HG02610 (cell line): ENCODE measurements at regions not wholly inside any gene's neighbourhood (a gene's known extent, or its start where the extent isn't known, plus 50 kb on each side); places are given as distances from the start of the nearest gene placed in this dataset.
"Not testable (repeated sequence)": the region's sequence is repeated elsewhere in the genome, so short reads cannot be mapped to it uniquely, and the experiment has no call there.

ENCODE experiments used
- ATAC-seq: cut with Tn5 transposase; IDR thresholded peaks from one replicate; pipeline ENCODE4 v1.9.1; 2021; ENCODE audit warnings: mild to moderate bottlenecking, moderate library complexity; ENCODE audit not compliant: unreplicated experiment

GRCh38 chr9:29625292-29625731 is 2052.0 kb upstream of the C9orf72 start:
- ATAC-seq = no peak

GRCh38 chr9:29625931-29626330 is 2052.7 kb upstream of the C9orf72 start:
- ATAC-seq = no peak

DNA sequence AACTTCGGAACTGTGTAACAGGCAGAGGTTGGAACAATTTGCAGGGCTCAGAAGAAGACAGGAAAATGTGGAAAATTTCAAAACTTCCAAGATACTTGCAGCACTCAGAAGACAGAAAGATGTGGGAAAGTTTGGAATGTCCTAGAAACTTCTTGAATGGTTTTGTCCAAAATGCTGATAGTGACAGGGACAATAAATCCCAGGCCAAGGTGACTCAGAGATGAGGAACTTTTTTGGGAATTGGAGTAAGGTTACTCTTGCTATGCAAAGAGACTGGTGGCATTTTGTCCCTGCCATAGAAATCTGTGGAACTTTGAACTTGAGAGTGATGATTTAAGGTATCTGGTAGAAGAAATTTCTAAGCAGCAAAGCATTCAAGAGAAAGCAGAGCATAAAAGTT is 2055.6 kb upstream of the C9orf72 start:
- not testable (repeated sequence) for ATAC-seq

DNA sequence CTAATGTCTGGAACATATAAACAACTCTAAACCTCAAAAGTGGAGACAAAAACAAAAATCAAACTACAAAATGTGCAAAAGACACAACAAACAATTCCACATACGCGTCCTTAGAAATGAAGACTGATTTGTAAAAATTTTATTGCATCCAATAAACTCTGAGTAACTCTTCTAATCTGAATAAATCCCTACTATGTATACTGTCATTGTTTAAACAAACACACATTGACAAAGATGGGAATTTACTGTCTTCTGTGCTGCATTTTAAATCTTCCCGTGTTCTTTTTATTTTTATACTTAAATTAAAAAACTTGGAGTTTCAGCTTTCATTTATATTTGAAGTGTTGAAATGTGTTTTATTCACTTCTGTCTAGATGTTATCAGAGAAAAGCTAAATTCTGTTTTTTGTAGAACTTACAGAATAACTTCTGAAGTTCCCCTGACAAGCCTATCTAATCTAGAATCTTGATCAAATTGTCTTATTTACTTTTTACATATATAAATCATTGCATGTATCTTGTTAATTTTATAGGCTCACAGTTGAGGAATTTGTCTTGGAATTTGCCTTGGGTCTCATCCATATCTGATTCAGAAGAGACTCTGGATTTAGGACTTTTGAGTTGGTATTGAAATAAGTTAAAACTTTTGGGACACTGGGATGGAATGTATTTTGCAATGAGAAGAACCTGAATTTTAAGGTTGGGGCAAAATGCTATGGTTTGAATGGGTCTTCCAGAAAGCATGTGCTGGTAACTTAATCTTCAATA is 2064.4 kb upstream of the C9orf72 start:
- no peak for ATAC-seq

DNA sequence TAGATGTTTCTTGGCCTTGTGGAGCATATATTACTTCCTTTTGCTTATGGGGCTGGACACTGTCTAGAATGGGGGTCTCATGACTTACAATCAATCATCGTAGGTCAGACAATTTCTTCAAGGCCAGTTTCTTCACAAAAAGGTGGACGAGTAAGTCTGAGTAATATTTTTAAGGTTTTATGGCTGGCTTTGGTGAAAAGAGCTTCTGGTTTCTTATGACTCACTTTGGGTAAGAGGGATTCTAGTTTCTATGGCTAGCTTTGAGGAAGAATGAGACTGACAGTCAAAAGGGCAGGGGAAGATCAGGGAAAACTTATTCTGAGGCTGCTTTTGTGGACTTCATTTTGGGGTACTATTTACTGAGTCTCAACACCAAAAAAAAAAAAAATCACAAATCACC is 2067.2 kb upstream of the C9orf72 start:
- ATAC-seq = no peak

GRCh38 chr9:29644514-29644913 is 2071.2 kb upstream of the C9orf72 start:
- no peak for ATAC-seq

- ATAC-seq = no peak
These were observed 2074.2 kb upstream of the C9orf72 start for GRCh38 chr9:29647451-29647850.

DNA sequence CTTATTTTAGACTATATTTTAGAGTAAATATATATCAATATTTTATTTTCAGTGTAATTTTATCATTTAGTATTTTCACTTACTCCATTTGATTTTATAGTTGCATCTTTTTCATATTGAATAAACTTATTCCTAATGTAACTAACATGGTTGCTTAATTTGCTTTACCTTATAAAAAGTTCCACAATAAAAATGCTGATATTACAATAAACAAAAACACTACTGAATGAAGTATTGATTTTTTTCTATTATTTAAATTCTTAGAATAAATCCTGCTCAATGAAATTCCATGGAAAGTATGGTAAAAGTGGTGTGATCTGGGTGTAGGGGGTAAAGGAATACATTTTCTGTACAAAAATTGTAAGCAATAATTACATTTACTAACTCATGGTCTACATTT is 2074.9 kb upstream of the C9orf72 start:
- ATAC-seq = no peak

- ATAC-seq = no peak
These were observed 2075.3 kb upstream of the C9orf72 start for GRCh38 chr9:29648601-29649000.

DNA sequence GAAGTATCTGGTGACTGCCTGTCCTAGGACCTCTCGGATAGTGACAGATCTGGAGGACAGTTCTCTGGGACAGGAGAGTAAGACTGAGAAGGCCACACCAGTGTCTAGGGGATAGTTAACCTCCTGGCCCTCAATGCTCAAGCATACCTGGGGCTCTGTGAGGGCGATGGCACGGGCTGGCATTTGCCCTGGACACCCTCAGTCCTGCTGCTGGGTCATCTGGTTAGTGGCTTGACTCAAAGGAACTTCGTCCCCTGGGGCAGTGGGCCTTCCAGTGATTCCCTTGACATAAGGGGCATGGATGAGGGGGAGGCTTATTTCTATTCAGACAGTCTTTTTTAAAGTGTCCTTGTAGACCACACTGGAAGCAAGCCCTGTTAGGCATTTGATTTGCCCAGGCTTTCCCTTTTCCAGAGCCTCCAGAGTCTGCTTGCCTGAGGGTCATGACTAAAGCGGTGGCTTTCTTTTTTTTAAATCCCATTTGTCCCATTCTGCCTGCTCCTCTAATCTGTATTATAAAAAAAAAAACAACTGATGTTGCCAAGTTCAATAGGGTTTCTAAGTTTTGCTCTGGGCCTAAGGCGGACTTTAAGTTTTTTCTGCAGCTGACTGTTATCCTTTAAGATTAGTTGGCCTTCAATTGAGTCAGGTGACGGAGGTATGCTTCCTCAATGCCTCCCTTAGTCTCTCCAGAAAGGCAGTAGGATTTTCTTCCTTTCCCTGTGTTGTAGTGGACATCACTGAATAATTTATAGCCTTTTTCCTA is 2083.5 kb upstream of the C9orf72 start:
- no peak for ATAC-seq

- no peak for ATAC-seq
These were observed 2084.5 kb upstream of the C9orf72 start for GRCh38 chr9:29657821-29658220.

DNA sequence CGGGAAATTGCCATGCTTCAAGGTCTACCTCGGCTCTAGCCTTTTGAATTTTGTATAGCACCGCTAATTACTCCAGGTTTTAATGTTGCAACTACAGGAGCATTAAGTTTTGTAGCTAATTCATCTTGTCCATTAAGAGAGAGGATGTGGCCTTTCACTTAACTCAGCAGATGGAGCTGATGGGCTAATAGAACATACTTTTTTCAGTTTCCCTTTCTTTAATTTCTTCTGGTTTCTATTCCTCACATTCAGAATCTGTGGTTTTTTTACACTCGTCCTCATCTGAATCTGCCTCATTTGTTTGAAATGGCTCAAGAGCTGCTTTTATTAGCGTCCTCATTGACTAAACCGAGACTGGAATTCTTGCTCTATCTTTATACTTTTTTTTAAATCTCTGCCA is 2085.7 kb upstream of the C9orf72 start:
- ATAC-seq = peak; percentile 59

DNA sequence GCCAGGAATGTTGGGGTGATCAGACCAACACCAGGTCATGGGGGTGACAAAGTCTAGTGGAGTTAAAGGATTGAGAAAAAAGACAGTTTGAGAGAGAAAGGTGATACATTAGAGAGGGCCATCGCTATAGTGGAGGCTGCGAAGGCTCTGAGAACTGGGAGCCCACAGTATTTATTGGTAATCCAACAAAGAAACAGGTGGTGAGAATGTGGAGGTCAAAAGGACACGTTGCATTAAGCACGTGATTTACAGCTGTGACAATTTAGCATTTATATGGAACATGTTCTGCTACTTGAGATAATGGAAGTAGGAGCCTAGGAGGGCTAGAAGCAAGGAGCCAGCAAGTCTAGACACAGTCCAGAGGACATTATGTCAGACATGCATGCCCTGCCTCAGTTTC is 2086.5 kb upstream of the C9orf72 start:
- no peak for ATAC-seq

- no peak for ATAC-seq
These were observed 2095.5 kb upstream of the C9orf72 start for GRCh38 chr9:29668732-29669131.

DNA sequence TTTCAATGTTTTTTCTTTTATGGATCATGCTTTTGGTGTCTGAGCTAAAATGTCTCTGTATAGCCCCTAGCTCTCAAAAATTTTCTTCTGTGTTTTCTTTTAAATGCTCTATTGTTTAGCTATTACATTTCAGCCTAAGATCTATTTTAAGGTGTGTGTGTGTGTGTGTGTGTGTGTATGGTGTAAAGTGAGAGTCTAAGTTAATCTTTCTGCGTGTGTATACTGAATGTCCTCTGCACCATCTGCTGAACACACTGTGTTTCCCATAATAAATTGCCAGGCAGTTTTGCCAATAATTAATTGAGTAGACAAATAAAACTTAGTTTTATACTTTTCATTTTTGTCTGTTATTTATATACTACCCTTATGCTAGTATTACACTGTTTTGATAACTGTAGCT is 2096.3 kb upstream of the C9orf72 start:
- no peak for ATAC-seq

DNA sequence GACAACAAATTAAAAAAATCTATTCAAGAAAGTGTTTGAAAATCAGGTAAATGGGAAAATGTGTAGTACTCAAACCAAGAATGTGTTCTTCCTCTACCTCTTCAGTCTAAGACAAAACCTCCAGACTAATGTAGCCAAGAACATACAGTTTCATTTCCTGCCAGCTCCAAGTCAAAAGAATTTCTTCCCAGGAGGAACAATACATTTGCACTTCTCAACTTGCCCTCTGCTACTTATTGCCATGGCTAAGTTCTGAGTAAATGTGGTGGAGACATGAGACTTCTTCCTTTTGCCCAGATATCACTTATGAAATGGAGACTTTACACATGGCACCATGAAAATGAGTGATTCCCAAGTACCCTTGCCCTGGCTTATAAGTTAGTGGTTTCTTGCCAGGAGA is 2112.2 kb upstream of the C9orf72 start:
- no peak for ATAC-seq

DNA sequence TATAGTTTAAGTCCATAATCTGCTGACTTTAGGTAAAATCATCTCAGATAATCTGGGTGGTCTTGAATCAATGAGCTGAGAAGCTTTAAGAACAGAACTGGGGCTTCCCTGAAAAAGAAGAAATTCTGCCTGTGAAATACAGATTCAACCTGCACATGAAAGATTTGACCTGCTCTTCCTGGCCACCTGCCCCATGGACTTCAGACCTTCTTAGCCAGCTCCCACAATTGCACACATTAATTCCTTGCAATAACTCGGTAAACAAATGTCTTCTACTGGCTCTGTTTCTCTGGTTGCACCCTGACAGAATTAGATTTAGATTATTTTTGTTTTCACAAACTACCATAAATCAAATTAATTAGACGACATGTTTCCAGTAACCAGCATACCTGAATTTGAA is 2117.9 kb upstream of the C9orf72 start:
- ATAC-seq = no peak

DNA sequence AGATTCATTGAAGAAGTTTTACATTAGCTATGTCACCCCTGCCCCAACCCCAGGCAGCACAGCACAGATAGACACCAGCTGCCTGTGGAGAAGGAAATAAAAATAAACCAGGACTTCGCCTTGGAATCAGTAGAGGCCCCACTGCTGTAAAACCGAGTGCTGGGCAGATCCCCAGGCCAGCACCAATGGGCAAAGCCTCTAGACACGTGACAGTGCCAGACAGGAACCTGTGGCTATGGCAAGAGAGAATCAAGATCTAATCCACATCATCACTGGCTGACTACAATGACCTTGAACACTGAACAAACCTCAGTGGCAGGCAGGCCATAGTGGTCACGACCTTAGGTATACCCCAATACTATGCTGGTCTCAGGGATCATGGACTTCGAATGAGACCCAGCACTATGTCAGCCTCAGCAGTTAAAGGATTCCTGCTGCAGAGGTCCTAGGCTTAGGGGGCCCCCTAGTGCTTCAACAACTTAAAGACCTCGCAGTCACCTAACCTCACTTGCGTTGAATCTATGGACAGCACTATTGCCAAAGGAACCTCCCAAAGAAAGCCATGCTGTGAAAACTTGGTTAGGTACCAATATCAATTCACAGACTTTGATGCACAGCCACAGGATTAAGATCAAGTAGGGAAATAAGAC is 2118.6 kb upstream of the C9orf72 start:
- ATAC-seq = peak; percentile 69

- no peak for ATAC-seq
These were observed 2123.7 kb upstream of the C9orf72 start for GRCh38 chr9:29697011-29697410.

DNA sequence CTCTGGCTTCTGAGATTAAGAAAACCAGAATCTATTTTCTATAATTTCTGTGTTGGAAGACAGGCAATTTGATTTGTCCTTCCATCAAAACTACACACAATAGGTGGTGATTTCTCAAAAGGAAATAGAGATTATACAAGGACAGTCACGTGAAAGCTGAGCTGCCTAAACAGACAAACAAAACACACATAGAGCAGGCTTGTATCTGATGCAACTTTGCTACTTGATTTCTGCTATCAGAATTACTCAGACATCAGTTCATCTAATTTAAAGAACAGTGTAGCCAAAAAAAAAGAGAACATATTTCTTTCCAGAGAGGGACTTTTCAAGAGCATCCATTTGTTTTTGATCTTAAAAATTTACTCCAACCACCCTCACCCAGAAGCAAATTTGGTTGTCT is 2128.3 kb upstream of the C9orf72 start:
- no peak for ATAC-seq

GRCh38 chr9:29701971-29702370 is 2128.7 kb upstream of the C9orf72 start:
- ATAC-seq = no peak

- no peak for ATAC-seq
These were observed 2141.6 kb upstream of the C9orf72 start for GRCh38 chr9:29714860-29715259.
